GM21360 (cell line): ENCODE measurements at regions not wholly inside any gene's neighbourhood (a gene's known extent, or its start where the extent isn't known, plus 50 kb on each side); places are given as distances from the start of the nearest gene placed in this dataset.
"Not testable (repeated sequence)": the region's sequence is repeated elsewhere in the genome, so short reads cannot be mapped to it uniquely, and the experiment has no call there.

Experiments used
- ATAC-seq: cut with Tn5 transposase; IDR thresholded peaks from one replicate; pipeline ENCODE4 v1.9.1; 2021; ENCODE audit warnings: mild to moderate bottlenecking, moderate library complexity; ENCODE audit not compliant: unreplicated experiment

GRCh38 chr18:40355726-40356125, 1599.3 kb upstream of the PIK3C3 start:
- no peak for ATAC-seq

GRCh38 chr18:40348196-40348595, 1606.8 kb upstream of the PIK3C3 start:
- no peak for ATAC-seq

- no peak for ATAC-seq
These were observed 1607.8 kb upstream of the PIK3C3 start for GRCh38 chr18:40347261-40347660.

GRCh38 chr18:40346146-40346545, 1608.9 kb upstream of the PIK3C3 start:
- no peak for ATAC-seq

- no peak for ATAC-seq
These were observed 1613.3 kb upstream of the PIK3C3 start for GRCh38 chr18:40341701-40342100.

- ATAC-seq, result no peak
These were observed 1616.8 kb upstream of the PIK3C3 start for GRCh38 chr18:40338284-40338683.

GRCh38 chr18:40326985-40327384, 1628.0 kb upstream of the PIK3C3 start:
- ATAC-seq, result no peak

- no peak for ATAC-seq
These were observed 1629.0 kb upstream of the PIK3C3 start for GRCh38 chr18:40325988-40326387.

GRCh38 chr18:40314199-40314598, 1640.8 kb upstream of the PIK3C3 start:
- ATAC-seq, result no peak

GRCh38 chr18:40313030-40313642, 1641.9 kb upstream of the PIK3C3 start:
- ATAC-seq, result no peak

- no peak for ATAC-seq
These were observed 1647.4 kb upstream of the PIK3C3 start for GRCh38 chr18:40307627-40308026.

- no peak for ATAC-seq
These were observed 1658.2 kb upstream of the PIK3C3 start for GRCh38 chr18:40296717-40297413.

- ATAC-seq, result no peak
These were observed 1661.9 kb upstream of the PIK3C3 start for GRCh38 chr18:40292985-40293710.

GRCh38 chr18:40283560-40283959, 1671.5 kb upstream of the PIK3C3 start:
- ATAC-seq, result no peak

GRCh38 chr18:40281356-40281755, 1673.7 kb upstream of the PIK3C3 start:
- ATAC-seq, result not testable (repeated sequence)

- no peak for ATAC-seq
These were observed 1680.3 kb upstream of the PIK3C3 start for GRCh38 chr18:40274618-40275196.

- no peak for ATAC-seq
These were observed 1682.3 kb upstream of the PIK3C3 start for GRCh38 chr18:40272630-40273231.

- no peak for ATAC-seq
These were observed 1695.8 kb upstream of the PIK3C3 start for GRCh38 chr18:40259115-40259835.

- no peak for ATAC-seq
These were observed 1696.7 kb upstream of the PIK3C3 start for GRCh38 chr18:40258311-40258710.

- no peak for ATAC-seq
These were observed 1704.8 kb upstream of the PIK3C3 start for GRCh38 chr18:40250236-40250635.
